Esophagus muscularis mucosa (tissue), 4 donors: ENCODE measurements at regions not wholly inside any gene's neighbourhood (a gene's known extent, or its start where the extent isn't known, plus 50 kb on each side); places are given as distances from the start of the nearest gene placed in this dataset.

ENCODE experiments used
- DNase-seq: peaks from one replicate; pipeline ENCODE4 v3.0.0-alpha.2; 2017; ENCODE audit errors: extremely low spot score
- H3K27ac ChIP-seq, 4 donors: fragments of 200-600 bp; sonication (generic); replicated peaks in 1 of 4; 1 replicate in 3 of 4; 2 replicates in 1 of 4; pipeline ENCODE4 v1.5.1; 2016 to 2019; ENCODE audit warnings: mild to moderate bottlenecking in 1 of 4
- H3K27me3 ChIP-seq, 4 donors: fragments of 200-600 bp; sonication (generic); one replicate each; pipeline versions ENCODE4 v1.5.1 to v1.6.0; 2016 to 2019
- H3K36me3 ChIP-seq, 4 donors: fragments of 200-600 bp; sonication (generic); one replicate each; pipeline ENCODE4 v1.5.1; 2016 to 2019
- H3K4me1 ChIP-seq, 4 donors: fragments of 200-600 bp; sonication (generic); one replicate each; pipeline ENCODE4 v1.5.1; 2016 to 2019
- H3K4me3 ChIP-seq, 4 donors: fragments of 200-600 bp; sonication (generic); 1 replicate in 2 of 4; 2 replicates in 2 of 4; pipeline ENCODE4 v1.5.1; 2016 to 2019; ENCODE audit warnings: mild to moderate bottlenecking in 4 of 4, moderate library complexity in 1 of 4
- H3K9me3 ChIP-seq, 4 donors: fragments of 200-600 bp; sonication (generic); 1 replicate in 3 of 4; 2 replicates in 1 of 4; pipeline ENCODE4 v1.5.1; 2016 to 2019
- CTCF ChIP-seq, 3 experiments: fragments of 200-600 bp in 2 of 3; fragments of 450-650 bp in 1 of 3; sonication (generic) in 2 of 3; IDR thresholded peaks; one replicate each; pipeline ENCODE4 v1.5.1; 2017 to 2019; ENCODE audit warnings: antibody characterized with exemption in 3 of 3, mild to moderate bottlenecking in 2 of 3, moderate library complexity in 1 of 3
- EP300 ChIP-seq: sonication (generic); formaldehyde crosslinking; IDR thresholded peaks from one replicate; pipeline ENCODE4 v1.6.1; 2017; ENCODE audit warnings: antibody characterized with exemption
- POLR2A ChIP-seq: fragments of 450-650 bp; IDR thresholded peaks from one replicate; pipeline ENCODE4 v1.6.1; 2017; ENCODE audit warnings: antibody characterized with exemption, moderate library complexity, mild to moderate bottlenecking, low read depth
- POLR2AphosphoS5 ChIP-seq, 2 donors: sonication (generic); formaldehyde crosslinking; IDR thresholded peaks; one replicate each; pipeline ENCODE4 v1.6.1; 2017; ENCODE audit warnings: antibody characterized with exemption in 2 of 2
- WGBS: methylation state at CpG from one replicate; pipeline ENCODE4 v1.1.5; 2018; 5-methylcytosine and 5-hydroxymethylcytosine counted together
- intact Hi-C: fragments of 100-400 bp; cut with DNase I; formaldehyde crosslinking; loops from one replicate; pipeline ENCODE4 v1.15.1; 2023

- no peaks in the 10 kb centered on the region for H3K36me3 ChIP-seq
- H3K9me3 ChIP-seq, result no peaks in the 10 kb centered on the region
- TF ChIP-seq POLR2A (no peak), EP300 (no peak)
- no CpG with 5 or more reads among the region's 1 CpG for WGBS
- intact Hi-C loops, result no loop called here
- H3K27me3 ChIP-seq, result no peaks in the 10 kb centered on the region
- H3K27ac ChIP-seq, result no peak overlapping the region
- no peaks in the 10 kb centered on the region for H3K4me1 ChIP-seq
- no peak for DNase-seq
- H3K4me3 ChIP-seq, result no peak overlapping the region
Observed at GRCh38 chrY:7518387-7518786, 606.8 kb upstream of the AMELY start.

- no CpG with 5 or more reads among the region's 3 CpGs for WGBS
- DNase-seq, result no peak
Observed at GRCh38 chrY:7516268-7516667, 604.7 kb upstream of the AMELY start.

GRCh38 chrY:7515812-7516211, 604.3 kb upstream of the AMELY start:
- Histone ChIP-seq H3K27ac (no peak overlapping the region), H3K36me3 (no peaks in the 10 kb centered on the region), H3K4me1 (no peaks in the 10 kb centered on the region), H3K27me3 (no peaks in the 10 kb centered on the region), H3K4me3 (no peak overlapping the region), H3K9me3 (no peaks in the 10 kb centered on the region)
- TF ChIP-seq POLR2AphosphoS5 (IDR thresholded peaks at IDR 0.05) (no peak), EP300 (no peak), CTCF (IDR thresholded peaks at IDR 0.05) (no peak), POLR2A (no peak)
- intact Hi-C loops, result no loop called here
- no CpG with 5 or more reads among the region's 2 CpGs for WGBS
- no peak for DNase-seq

More at GRCh38 chrY:7516268-7516667, 604.7 kb upstream of the AMELY start:
- Histone ChIP-seq H3K4me1 (no peaks in the 10 kb centered on the region), H3K27ac (no peak overlapping the region), H3K9me3 (no peaks in the 10 kb centered on the region), H3K4me3 (no peak overlapping the region), H3K36me3 (no peaks in the 10 kb centered on the region), H3K27me3 (no peaks in the 10 kb centered on the region)
- intact Hi-C loops, result no loop called here
- no peak for TF ChIP-seq CTCF (IDR thresholded peaks at IDR 0.05)
- TF ChIP-seq EP300, result no peak
- no peak for TF ChIP-seq POLR2AphosphoS5 (IDR thresholded peaks at IDR 0.05)
- no peak for TF ChIP-seq POLR2A

- H3K9me3 ChIP-seq, result no peaks in the 10 kb centered on the region
- TF ChIP-seq POLR2AphosphoS5 (IDR thresholded peaks at IDR 0.05), result no peak
- no peak for TF ChIP-seq EP300
- TF ChIP-seq CTCF (IDR thresholded peaks at IDR 0.05), result no peak
- no peak for TF ChIP-seq POLR2A
- no peak overlapping the region for H3K4me3 ChIP-seq
- H3K27me3 ChIP-seq, result no peaks in the 10 kb centered on the region
- WGBS, result no CpG with 5 or more reads among the region's 5 CpGs
- intact Hi-C loops, result no loop called here
- no peaks in the 10 kb centered on the region for H3K36me3 ChIP-seq
- H3K27ac ChIP-seq, result no peak overlapping the region
- DNase-seq, result no peak
- H3K4me1 ChIP-seq, result no peaks in the 10 kb centered on the region
Observed at GRCh38 chrY:7502896-7503295, 591.3 kb upstream of the AMELY start.

GRCh38 chrY:7501236-7501635, 589.7 kb upstream of the AMELY start:
- no peak for TF ChIP-seq POLR2A
- TF ChIP-seq EP300, result no peak
- no peak for TF ChIP-seq POLR2AphosphoS5 (IDR thresholded peaks at IDR 0.05)
- TF ChIP-seq CTCF (IDR thresholded peaks at IDR 0.05), result no peak
- WGBS, result no CpG with 5 or more reads among the region's 2 CpGs
- Histone ChIP-seq H3K27me3 (no peaks in the 10 kb centered on the region), H3K9me3 (no peaks in the 10 kb centered on the region), H3K36me3 (no peaks in the 10 kb centered on the region), H3K4me1 (no peaks in the 10 kb centered on the region), H3K27ac (no peak overlapping the region), H3K4me3 (no peak overlapping the region)
- no peak for DNase-seq
- intact Hi-C loops, result no loop called here
